HL-60 (cell line): ENCODE measurements at regions not wholly inside any gene's neighbourhood (a gene's known extent, or its start where the extent isn't known, plus 50 kb on each side); places are given as distances from the start of the nearest gene placed in this dataset.

Source experiments
- SPI1 ChIP-seq: IDR thresholded peaks from 2 replicates; pipeline ENCODE4 v1.6.1; 2012; ENCODE audit warnings: low read depth, mild to moderate bottlenecking, borderline replicate concordance
- TF ChIP-seq, protein P1 (sequence below): IDR thresholded peaks from 2 replicates; pipeline ENCODE4 v1.6.1; 2012; ENCODE audit warnings: low read depth; ENCODE audit not compliant: insufficient replicate concordance

DNA sequence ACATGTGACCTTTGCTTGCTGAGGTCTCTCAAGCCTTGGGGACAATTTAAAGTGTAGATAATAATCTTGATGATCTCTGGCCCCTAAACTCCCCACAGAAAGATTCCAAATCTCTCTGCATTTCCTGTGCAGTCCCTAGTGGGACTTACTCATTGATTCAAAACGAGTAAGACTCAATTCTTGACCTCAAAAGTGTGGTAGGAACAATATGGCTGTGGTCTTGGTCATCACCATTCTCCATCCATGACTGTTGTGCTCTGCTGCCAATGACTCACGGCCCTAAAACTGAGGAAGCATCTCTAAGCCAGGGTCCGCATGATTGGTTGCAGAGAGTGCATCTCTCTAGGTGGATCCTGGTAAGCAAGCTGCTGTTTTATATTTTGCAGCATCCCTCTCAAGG lies 268.0 kb downstream of the PTGER3 start:
- TF ChIP-seq, protein P1, sequence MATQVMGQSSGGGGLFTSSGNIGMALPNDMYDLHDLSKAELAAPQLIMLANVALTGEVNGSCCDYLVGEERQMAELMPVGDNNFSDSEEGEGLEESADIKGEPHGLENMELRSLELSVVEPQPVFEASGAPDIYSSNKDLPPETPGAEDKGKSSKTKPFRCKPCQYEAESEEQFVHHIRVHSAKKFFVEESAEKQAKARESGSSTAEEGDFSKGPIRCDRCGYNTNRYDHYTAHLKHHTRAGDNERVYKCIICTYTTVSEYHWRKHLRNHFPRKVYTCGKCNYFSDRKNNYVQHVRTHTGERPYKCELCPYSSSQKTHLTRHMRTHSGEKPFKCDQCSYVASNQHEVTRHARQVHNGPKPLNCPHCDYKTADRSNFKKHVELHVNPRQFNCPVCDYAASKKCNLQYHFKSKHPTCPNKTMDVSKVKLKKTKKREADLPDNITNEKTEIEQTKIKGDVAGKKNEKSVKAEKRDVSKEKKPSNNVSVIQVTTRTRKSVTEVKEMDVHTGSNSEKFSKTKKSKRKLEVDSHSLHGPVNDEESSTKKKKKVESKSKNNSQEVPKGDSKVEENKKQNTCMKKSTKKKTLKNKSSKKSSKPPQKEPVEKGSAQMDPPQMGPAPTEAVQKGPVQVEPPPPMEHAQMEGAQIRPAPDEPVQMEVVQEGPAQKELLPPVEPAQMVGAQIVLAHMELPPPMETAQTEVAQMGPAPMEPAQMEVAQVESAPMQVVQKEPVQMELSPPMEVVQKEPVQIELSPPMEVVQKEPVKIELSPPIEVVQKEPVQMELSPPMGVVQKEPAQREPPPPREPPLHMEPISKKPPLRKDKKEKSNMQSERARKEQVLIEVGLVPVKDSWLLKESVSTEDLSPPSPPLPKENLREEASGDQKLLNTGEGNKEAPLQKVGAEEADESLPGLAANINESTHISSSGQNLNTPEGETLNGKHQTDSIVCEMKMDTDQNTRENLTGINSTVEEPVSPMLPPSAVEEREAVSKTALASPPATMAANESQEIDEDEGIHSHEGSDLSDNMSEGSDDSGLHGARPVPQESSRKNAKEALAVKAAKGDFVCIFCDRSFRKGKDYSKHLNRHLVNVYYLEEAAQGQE = no peak
- no peak for TF ChIP-seq SPI1
